ENCODE measurements at regions not wholly inside any gene's neighbourhood (a gene's known extent, or its start where the extent isn't known, plus 50 kb on each side); places are given as distances from the start of the nearest gene placed in this dataset.

- TF ChIP-seq USF2 (IDR thresholded peaks at IDR 0.05; ENCODE audit: low read depth, low read length) (no peak), CEBPB (IDR thresholded peaks at IDR 0.05; ENCODE audit: low read depth, low read length) (no peak)
Measured at GRCh38 chr13:31920727-31921100, 110.9 kb upstream of the FRY start (continued).

GRCh38 chr13:31922724-31923123 lies 108.8 kb upstream of the FRY start:
- no peak for ATAC-seq (ENCODE audit: low read depth)
- Histone ChIP-seq H2BK15ac (ENCODE audit: low read depth, low read length) (no peak overlapping the region), H3K79me1 (ENCODE audit: low read depth in 1 of 2, low read length in 2 of 2) (no peaks in the 10 kb centered on the region), H3K23ac (ENCODE audit: low read depth, low read length) (no peak overlapping the region), H4K8ac (ENCODE audit: low read depth in 2 of 2, low read length in 2 of 2) (no peak overlapping the region), H2BK20ac (ENCODE audit: low read depth, low read length) (no peak overlapping the region), H3K27me3 (ENCODE audit: control insufficient read depth, insufficient read depth, low read length) (no peaks in the 10 kb centered on the region), H3K27ac (ENCODE audit: insufficient read depth, low read length) (no peak overlapping the region), H2AFZ (replicated peaks; ENCODE audit: low read length, poor library complexity) (no peak overlapping the region), H3K4me1 (ENCODE audit: control insufficient read depth, insufficient read depth, low read length) (peaks cover 2% of the 10 kb centered on the region; the same call in 1 of the 2 replicates), H3K56ac (ENCODE audit: extremely low read depth, insufficient read depth, low read length) (no peak overlapping the region), H3K4ac (ENCODE audit: low read depth, low read length) (peak overlapping the region; percentile 52; the same call in 1 of the 2 replicates), H3K9ac (ENCODE audit: low read depth, low read length) (no peak overlapping the region), H4K91ac (ENCODE audit: insufficient read depth, low read depth, low read length) (peak overlapping the region; percentile 65; the same call in 1 of the 2 replicates), H2AK5ac (ENCODE audit: low read depth, low read length) (no peak overlapping the region), H2AK9ac (replicated peaks; ENCODE audit: low read depth, low read length, poor library complexity) (no peak overlapping the region), H2BK120ac (ENCODE audit: low read depth, low read length) (no peak overlapping the region), H3K4me3 (ENCODE audit: insufficient read depth, low read depth, low read length) (no peak overlapping the region), H3K18ac (ENCODE audit: low read depth, low read length) (no peak overlapping the region), H4K5ac (ENCODE audit: low read depth, low read length) (no peak overlapping the region), H3K9me3 (ENCODE audit: control insufficient read depth, insufficient read depth, low read length) (no peaks in the 10 kb centered on the region), H2BK5ac (ENCODE audit: low read depth, low read length, poor library complexity, severe bottlenecking) (no peak overlapping the region), H3K4me2 (ENCODE audit: low read depth, low read length) (no peak overlapping the region), H3K14ac (replicated peaks; ENCODE audit: low read depth, low read length) (0 out of 2 replicates have a peak overlapping the region, but pooled peaks have one; percentile 16), H4K20me1 (ENCODE audit: insufficient read depth, low read length) (no peaks in the 10 kb centered on the region), H3K9me1 (ENCODE audit: insufficient read depth, low read length) (peaks cover 5% of the 10 kb centered on the region), H3K36me3 (ENCODE audit: control insufficient read depth, insufficient read depth, low read length) (no peaks in the 10 kb centered on the region)
- ChIA-PET POLR2A (ENCODE audit: unreplicated experiment) (no interaction called here), CTCF (no interaction called here)
- in situ Hi-C loops (cut with MboI; ENCODE audit: low sequenced_read_pairs) = no loop called here
- BruUV-seq (replicated peaks) = no TSS peak
- no CpG with 5 or more reads among the region's 1 CpG for WGBS, 2 experiments (ENCODE audit: extremely low coverage in 2 of 2, insufficient read length in 1 of 2)
- dilution Hi-C loops (cut with HindIII; ENCODE audit: low sequenced_read_pairs, unreplicated experiment) = no loop called here
- no peak for DNase-seq
- TF ChIP-seq MAZ (IDR thresholded peaks at IDR 0.05; ENCODE audit: borderline replicate concordance, low read depth, low read length) (no peak), MXI1 (IDR thresholded peaks at IDR 0.05; ENCODE audit: borderline replicate concordance, low read depth, low read length) (no peak), CHD1 (IDR thresholded peaks at IDR 0.05; ENCODE audit: low read depth, low read length) (no peak), ELK1 (IDR thresholded peaks at IDR 0.05; ENCODE audit: borderline replicate concordance, low read depth, low read length) (no peak), POLR2A (IDR thresholded peaks at IDR 0.05; ENCODE audit: low read depth, low read length) (no peak), CTCF (conservative IDR thresholded peaks at IDR 0.05; ENCODE audit: low read depth, low read length) (no peak), CEBPB (IDR thresholded peaks at IDR 0.05; ENCODE audit: low read depth, low read length) (no peak), FOS (IDR thresholded peaks at IDR 0.05; ENCODE audit: low read depth, low read length) (no peak), MAFK (IDR thresholded peaks at IDR 0.05; ENCODE audit: low read depth, low read length) (no peak), BHLHE40 (IDR thresholded peaks at IDR 0.05; ENCODE audit: low read depth, low read length) (no peak), RFX5 (IDR thresholded peaks at IDR 0.05; ENCODE audit: low read depth, low read length) (no peak), NFE2L2 (IDR thresholded peaks at IDR 0.05; ENCODE audit: low read depth, low read length) (no peak), SMC3 (IDR thresholded peaks at IDR 0.05; ENCODE audit: low read depth, low read length) (no peak), RAD21 (IDR thresholded peaks at IDR 0.05; ENCODE audit: low read length) (no peak)
- intact Hi-C loops (cut with micrococcal nuclease) = no loop called here
